Esophagus muscularis mucosa (tissue), 4 donors: ENCODE measurements at regions not wholly inside any gene's neighbourhood (a gene's known extent, or its start where the extent isn't known, plus 50 kb on each side); places are given as distances from the start of the nearest gene placed in this dataset.

Source experiments
- EP300 ChIP-seq: sonication (generic); formaldehyde crosslinking; IDR thresholded peaks from one replicate; pipeline ENCODE4 v1.6.1; 2017; ENCODE audit warnings: antibody characterized with exemption
- POLR2A ChIP-seq: fragments of 450-650 bp; IDR thresholded peaks from one replicate; pipeline ENCODE4 v1.6.1; 2017; ENCODE audit warnings: antibody characterized with exemption, moderate library complexity, mild to moderate bottlenecking, low read depth
- POLR2AphosphoS5 ChIP-seq, 2 donors: sonication (generic); formaldehyde crosslinking; IDR thresholded peaks; one replicate each; pipeline ENCODE4 v1.6.1; 2017; ENCODE audit warnings: antibody characterized with exemption in 2 of 2
- TF ChIP-seq, protein P1 (sequence below), 3 experiments: fragments of 200-600 bp in 2 of 3; fragments of 450-650 bp in 1 of 3; sonication (generic) in 2 of 3; IDR thresholded peaks; one replicate each; pipeline ENCODE4 v1.5.1; 2017 to 2019; ENCODE audit warnings: antibody characterized with exemption in 3 of 3, mild to moderate bottlenecking in 2 of 3, moderate library complexity in 1 of 3

DNA sequence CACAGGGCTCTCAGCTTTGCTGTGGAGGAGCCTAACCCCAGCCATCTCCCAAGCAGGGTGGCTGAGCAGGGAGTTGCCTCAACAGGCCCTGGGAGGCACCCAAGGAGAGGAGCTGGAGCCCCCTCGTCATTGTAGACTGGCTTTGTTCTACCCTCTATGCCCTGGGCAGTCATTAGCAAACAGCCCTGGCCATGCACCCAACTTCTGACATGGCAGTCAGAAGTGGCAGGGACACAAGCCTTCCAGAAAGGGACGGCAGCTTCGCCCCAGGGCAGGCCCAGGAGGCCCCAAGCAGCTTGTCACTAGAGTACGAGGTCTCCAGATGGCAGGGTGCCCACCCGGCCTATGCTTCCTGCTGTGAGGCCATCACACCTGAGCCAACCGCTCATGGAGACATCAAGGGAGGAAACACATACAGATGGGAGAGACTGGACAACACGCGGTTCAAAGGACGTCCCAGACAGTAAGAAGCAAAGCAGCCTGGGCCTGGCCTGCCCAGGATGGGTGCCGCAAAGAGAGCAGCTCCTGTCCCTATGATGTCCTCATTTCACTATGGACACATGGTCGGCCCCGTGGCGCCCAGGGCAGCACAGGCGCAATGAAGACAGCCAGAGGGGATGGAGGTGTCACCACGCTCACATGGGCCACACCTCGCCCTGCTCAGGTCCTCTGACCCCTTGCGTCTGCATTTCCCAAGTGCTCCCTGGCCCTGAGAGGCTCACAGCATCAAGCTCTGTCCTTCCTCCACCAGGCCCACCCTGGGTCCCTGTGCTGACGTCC lies 190.9 kb upstream of the CXCL12 start:
- TF ChIP-seq, protein P1, sequence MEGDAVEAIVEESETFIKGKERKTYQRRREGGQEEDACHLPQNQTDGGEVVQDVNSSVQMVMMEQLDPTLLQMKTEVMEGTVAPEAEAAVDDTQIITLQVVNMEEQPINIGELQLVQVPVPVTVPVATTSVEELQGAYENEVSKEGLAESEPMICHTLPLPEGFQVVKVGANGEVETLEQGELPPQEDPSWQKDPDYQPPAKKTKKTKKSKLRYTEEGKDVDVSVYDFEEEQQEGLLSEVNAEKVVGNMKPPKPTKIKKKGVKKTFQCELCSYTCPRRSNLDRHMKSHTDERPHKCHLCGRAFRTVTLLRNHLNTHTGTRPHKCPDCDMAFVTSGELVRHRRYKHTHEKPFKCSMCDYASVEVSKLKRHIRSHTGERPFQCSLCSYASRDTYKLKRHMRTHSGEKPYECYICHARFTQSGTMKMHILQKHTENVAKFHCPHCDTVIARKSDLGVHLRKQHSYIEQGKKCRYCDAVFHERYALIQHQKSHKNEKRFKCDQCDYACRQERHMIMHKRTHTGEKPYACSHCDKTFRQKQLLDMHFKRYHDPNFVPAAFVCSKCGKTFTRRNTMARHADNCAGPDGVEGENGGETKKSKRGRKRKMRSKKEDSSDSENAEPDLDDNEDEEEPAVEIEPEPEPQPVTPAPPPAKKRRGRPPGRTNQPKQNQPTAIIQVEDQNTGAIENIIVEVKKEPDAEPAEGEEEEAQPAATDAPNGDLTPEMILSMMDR (IDR thresholded peaks at IDR 0.05), result no peak
- no peak for TF ChIP-seq POLR2AphosphoS5 (IDR thresholded peaks at IDR 0.05)
- no peak for TF ChIP-seq POLR2A
- TF ChIP-seq EP300, result no peak
